ENCODE measurements at regions not wholly inside any gene's neighbourhood (a gene's known extent, or its start where the extent isn't known, plus 50 kb on each side); places are given as distances from the start of the nearest gene placed in this dataset.
"Not testable (repeated sequence)": the region's sequence is repeated elsewhere in the genome, so short reads cannot be mapped to it uniquely, and the experiment has no call there.

- Histone ChIP-seq H3K27ac (no peak overlapping the region), H3K9me3 (no peaks in the 10 kb centered on the region), H3K27me3 (no peaks in the 10 kb centered on the region), H3K36me3 (no peaks in the 10 kb centered on the region), H3K4me1 (ENCODE audit: insufficient read depth) (no peaks in the 10 kb centered on the region), H3K4me3 (no peak overlapping the region)
- WGBS, 3 donors, result 4 to 11% (median 8%) methylated on average over 3 of the region's 3 CpGs
- no peak for TF ChIP-seq EP300 (IDR thresholded peaks at IDR 0.05)
- TF ChIP-seq POLR2A (IDR thresholded peaks at IDR 0.05), result no peak
- DNase-seq, result no peak
- intact Hi-C loops (cut with DNase I), result no loop called here
Measured at GRCh38 chr11:38130976-38131375, 1532.9 kb upstream of the RAG2 start.

DNA sequence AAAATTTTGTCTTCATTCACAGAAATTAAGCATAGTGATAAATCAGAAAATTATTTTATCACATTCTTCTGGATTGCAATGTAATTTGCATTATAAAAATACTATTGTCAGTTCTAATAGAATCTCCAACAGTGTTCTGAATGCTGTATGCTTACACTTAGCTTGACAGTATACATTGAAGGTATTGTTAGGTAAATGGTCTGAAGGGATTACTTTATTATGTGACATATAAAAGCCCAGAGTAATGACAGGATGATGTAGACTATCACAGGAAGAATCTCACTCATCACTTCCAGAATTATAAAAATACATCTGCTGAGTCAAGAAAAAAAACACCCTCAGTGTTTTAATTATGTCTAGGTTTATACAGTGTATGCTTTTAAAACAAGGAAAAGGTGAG lies 1532.5 kb upstream of the RAG2 start:
- no peak for DNase-seq
- Histone ChIP-seq H3K4me1 (ENCODE audit: insufficient read depth) (no peaks in the 10 kb centered on the region), H3K4me3 (no peak overlapping the region), H3K27me3 (no peaks in the 10 kb centered on the region), H3K27ac (no peak overlapping the region), H3K36me3 (no peaks in the 10 kb centered on the region), H3K9me3 (no peaks in the 10 kb centered on the region)
- TF ChIP-seq EP300 (IDR thresholded peaks at IDR 0.05) (no peak), CTCF (IDR thresholded peaks at IDR 0.05) (no peak), POLR2A (IDR thresholded peaks at IDR 0.05) (no peak)
- intact Hi-C loops (cut with DNase I), result no loop called here

DNA sequence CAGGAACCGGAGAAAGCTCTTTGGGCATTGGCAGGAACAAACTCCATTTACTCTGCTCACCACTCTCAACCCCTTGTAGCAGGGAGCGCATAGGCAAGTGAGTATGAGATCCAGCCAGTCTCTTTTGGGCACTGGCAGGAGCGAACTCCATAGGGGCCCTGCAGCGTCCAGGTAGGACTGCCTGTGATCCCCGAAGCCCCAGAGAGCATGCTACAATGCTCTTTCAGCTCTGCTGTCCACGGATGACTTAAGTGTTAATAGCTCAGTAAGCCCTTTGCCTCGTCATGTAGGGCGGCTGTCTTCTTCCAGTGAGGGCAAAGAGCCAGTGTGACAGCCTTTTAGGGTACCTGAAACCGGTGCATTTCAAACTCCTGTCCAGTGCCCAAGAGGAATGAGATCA lies 1525.6 kb upstream of the RAG2 start:
- Histone ChIP-seq H3K4me1 (ENCODE audit: insufficient read depth) (no peaks in the 10 kb centered on the region), H3K9me3 (no peaks in the 10 kb centered on the region), H3K27me3 (peaks cover 2% of the 10 kb centered on the region), H3K4me3 (no peak overlapping the region), H3K27ac (no peak overlapping the region), H3K36me3 (no peaks in the 10 kb centered on the region)
- DNase-seq, result no peak
- WGBS, 3 donors, result 87 to 93% (median 90%) methylated on average over 9 of the region's 9 CpGs
- intact Hi-C loops (cut with DNase I), result no loop called here
- TF ChIP-seq POLR2A (IDR thresholded peaks at IDR 0.05) (no peak), CTCF (IDR thresholded peaks at IDR 0.05) (no peak), EP300 (IDR thresholded peaks at IDR 0.05) (no peak)

- H3K27me3 ChIP-seq; H3K4me1 ChIP-seq (ENCODE audit: insufficient read depth); H3K4me3 ChIP-seq; H3K36me3 ChIP-seq; intact Hi-C loops (cut with DNase I); H3K27ac ChIP-seq; H3K9me3 ChIP-seq; DNase-seq: not testable (repeated sequence)
- 93 to 95% (median 95%) methylated on average over 5 of the region's 5 CpGs for WGBS, 3 donors
Measured at GRCh38 chr11:38116616-38117015, 1518.6 kb upstream of the RAG2 start.

GRCh38 chr11:38115381-38115780 lies 1517.3 kb upstream of the RAG2 start:
- intact Hi-C loops (cut with DNase I); H3K9me3 ChIP-seq; H3K4me1 ChIP-seq (ENCODE audit: insufficient read depth); H3K27me3 ChIP-seq; H3K36me3 ChIP-seq; H3K4me3 ChIP-seq; H3K27ac ChIP-seq; DNase-seq: not testable (repeated sequence)
- WGBS, 3 donors, result 75 to 76% (median 75%) methylated on average over 3 of the region's 3 CpGs

GRCh38 chr11:38100836-38101462 lies 1502.9 kb upstream of the RAG2 start:
- no peak for DNase-seq
- Histone ChIP-seq H3K36me3 (no peaks in the 10 kb centered on the region), H3K4me1 (ENCODE audit: insufficient read depth) (no peaks in the 10 kb centered on the region), H3K27me3 (no peaks in the 10 kb centered on the region), H3K9me3 (no peaks in the 10 kb centered on the region), H3K4me3 (no peak overlapping the region), H3K27ac (no peak overlapping the region)
- TF ChIP-seq POLR2A (IDR thresholded peaks at IDR 0.05) (no peak), EP300 (IDR thresholded peaks at IDR 0.05) (no peak), CTCF (IDR thresholded peaks at IDR 0.05) (no peak)
- intact Hi-C loops (cut with DNase I), result no loop called here
- WGBS, 3 donors, result 87 to 90% (median 89%) methylated on average over 4 of the region's 4 CpGs

Measured in ovary (tissue), 7 donors.